ENCODE measurements at regions not wholly inside any gene's neighbourhood (a gene's known extent, or its start where the extent isn't known, plus 50 kb on each side); places are given as distances from the start of the nearest gene placed in this dataset.

DNA sequence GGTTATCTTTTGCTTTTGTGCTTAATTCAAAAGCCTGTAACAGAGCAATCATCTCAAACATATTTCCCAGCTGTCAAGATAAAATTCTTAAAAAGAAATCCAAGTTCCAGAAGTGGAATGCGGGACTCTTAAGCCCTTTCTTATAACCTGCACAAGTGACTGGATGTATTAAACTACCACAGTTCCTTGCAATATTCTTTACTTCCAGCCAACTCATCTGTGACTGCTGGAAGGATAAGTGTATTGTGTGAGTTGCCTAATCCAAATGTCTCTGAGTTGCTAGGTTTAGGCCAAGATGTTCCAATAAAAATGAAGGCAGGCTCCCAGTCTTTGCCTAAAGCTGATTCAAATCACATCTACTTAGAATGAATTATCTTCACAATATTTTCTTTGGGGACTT lies 159.2 kb upstream of the SLC24A2 start:
- Histone ChIP-seq H3K36me3 (ENCODE audit: insufficient read depth, low read length) (no peaks in the 10 kb centered on the region), H3K27me3 (ENCODE audit: control insufficient read depth in 1 of 2, insufficient read depth in 2 of 2, low read length in 2 of 2) (no peaks in the 10 kb centered on the region), H3K9me3 (ENCODE audit: control insufficient read depth in 1 of 2, insufficient read depth in 1 of 2, low read length in 2 of 2) (no peaks in the 10 kb centered on the region), H3K4me3 (ENCODE audit: low read length) (no peak overlapping the region), H3K4me1 (ENCODE audit: insufficient read depth, low read length) (no peaks in the 10 kb centered on the region), H3K27ac (ENCODE audit: low read depth in 1 of 2, low read length in 2 of 2) (no peak overlapping the region)
- no peak for DNase-seq
- no peak overlapping the region for H3K27ac Mint-ChIP-seq
- H3K27me3 Mint-ChIP-seq, result peaks cover 9% of the 10 kb centered on the region
- H3K4me3 Mint-ChIP-seq, result no peak overlapping the region
- no peaks in the 10 kb centered on the region for H3K36me3 Mint-ChIP-seq (ENCODE audit: low read depth)
- POLR2A ChIA-PET, result no interaction called here
- TF ChIP-seq, protein P1, sequence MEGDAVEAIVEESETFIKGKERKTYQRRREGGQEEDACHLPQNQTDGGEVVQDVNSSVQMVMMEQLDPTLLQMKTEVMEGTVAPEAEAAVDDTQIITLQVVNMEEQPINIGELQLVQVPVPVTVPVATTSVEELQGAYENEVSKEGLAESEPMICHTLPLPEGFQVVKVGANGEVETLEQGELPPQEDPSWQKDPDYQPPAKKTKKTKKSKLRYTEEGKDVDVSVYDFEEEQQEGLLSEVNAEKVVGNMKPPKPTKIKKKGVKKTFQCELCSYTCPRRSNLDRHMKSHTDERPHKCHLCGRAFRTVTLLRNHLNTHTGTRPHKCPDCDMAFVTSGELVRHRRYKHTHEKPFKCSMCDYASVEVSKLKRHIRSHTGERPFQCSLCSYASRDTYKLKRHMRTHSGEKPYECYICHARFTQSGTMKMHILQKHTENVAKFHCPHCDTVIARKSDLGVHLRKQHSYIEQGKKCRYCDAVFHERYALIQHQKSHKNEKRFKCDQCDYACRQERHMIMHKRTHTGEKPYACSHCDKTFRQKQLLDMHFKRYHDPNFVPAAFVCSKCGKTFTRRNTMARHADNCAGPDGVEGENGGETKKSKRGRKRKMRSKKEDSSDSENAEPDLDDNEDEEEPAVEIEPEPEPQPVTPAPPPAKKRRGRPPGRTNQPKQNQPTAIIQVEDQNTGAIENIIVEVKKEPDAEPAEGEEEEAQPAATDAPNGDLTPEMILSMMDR (IDR thresholded peaks at IDR 0.05), result no peak
- no peaks in the 10 kb centered on the region for H3K4me1 Mint-ChIP-seq (ENCODE audit: low read depth)
- CTCF ChIA-PET, result no interaction called here
- no peak for ATAC-seq (ENCODE audit: poor library complexity)
- H3K9me3 Mint-ChIP-seq, result no peaks in the 10 kb centered on the region
- intact Hi-C loops (cut with DNase I, micrococcal nuclease), result no loop called here

DNA sequence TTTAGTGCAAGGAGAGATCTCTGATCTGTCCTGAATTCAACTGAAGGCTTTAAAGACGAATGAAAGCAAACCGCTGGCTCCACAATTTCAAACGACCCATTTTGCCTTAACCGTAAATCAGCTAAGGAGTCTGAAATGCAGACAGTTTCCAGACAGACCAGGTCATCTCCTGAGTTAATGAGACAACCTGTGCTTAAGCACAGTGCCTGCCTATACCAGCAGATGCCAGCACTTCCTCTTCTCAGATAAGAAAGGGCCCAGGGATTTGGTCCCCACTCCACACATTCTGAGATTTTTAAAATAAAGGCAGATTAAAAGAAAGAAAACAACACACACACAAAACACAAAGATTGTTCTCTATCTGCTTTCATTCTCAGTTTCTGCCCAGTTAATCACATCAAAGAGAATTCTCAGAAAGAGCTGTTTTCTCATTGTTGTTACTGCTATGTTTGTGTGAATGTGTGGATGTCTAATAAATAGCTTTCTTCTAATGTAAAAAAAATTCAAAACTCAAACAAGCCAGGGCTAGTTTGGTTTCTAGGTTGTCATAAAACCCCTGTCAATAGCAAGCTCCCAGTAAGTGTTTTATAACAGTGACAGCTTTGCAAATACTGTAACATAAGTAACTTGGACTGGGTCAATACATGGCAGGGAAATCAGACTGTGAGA lies 157.7 kb upstream of the SLC24A2 start:
- Mint-ChIP-seq H3K4me1 (ENCODE audit: low read depth) (no peaks in the 10 kb centered on the region), H3K9me3 (no peaks in the 10 kb centered on the region), H3K4me3 (no peak overlapping the region), H3K27me3 (peaks cover 15% of the 10 kb centered on the region), H3K27ac (no peak overlapping the region), H3K36me3 (ENCODE audit: low read depth) (no peaks in the 10 kb centered on the region)
- TF ChIP-seq, protein P1 (IDR thresholded peaks at IDR 0.05), result peak; percentile 20
- DNase-seq, result peak in 3 of 14 experiments; percentile 14 to 28 (median 18)
- no peaks in the 10 kb centered on the region for H3K36me3 ChIP-seq (ENCODE audit: insufficient read depth, low read length)
- H3K4me1 ChIP-seq (ENCODE audit: insufficient read depth, low read length), result no peaks in the 10 kb centered on the region
- no peak for ATAC-seq (ENCODE audit: poor library complexity)
- intact Hi-C loops (cut with DNase I, micrococcal nuclease), result no loop called here
- no peak overlapping the region for H3K27ac ChIP-seq (ENCODE audit: low read depth in 1 of 2, low read length in 2 of 2)
- H3K4me3 ChIP-seq (ENCODE audit: low read length), result no peak overlapping the region
- H3K27me3 ChIP-seq (ENCODE audit: control insufficient read depth in 1 of 2, insufficient read depth in 2 of 2, low read length in 2 of 2), result no peaks in the 10 kb centered on the region
- CTCF ChIA-PET, result no interaction called here
- POLR2A ChIA-PET, result interaction anchor here (0.6 kb wide), 1 partner anchor 992 kb away, joined by 4 read pairs; no protein-coding TSS in a partner anchor
- H3K9me3 ChIP-seq (ENCODE audit: control insufficient read depth in 1 of 2, insufficient read depth in 1 of 2, low read length in 2 of 2), result no peaks in the 10 kb centered on the region

DNA sequence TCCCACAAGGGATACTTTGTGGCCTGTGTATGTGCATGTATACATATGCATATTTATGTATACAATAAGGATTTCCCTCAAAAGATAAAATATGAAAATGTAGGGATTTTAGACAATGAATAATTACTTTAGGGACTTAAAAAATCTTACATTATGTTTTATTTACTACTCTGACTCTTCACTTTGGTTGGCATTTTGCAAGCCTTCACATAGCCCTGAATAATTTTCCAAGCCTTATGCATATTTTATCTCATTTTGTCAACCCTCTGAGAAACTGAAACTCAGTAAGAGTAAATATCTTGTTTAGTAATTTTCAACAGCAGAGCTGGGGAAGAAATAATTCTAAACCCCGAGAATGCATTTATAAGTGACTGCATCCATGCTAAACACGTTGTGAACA lies 153.0 kb upstream of the SLC24A2 start:
- CTCF ChIA-PET, result no interaction called here
- Mint-ChIP-seq H3K27ac (no peak overlapping the region), H3K4me1 (ENCODE audit: low read depth) (no peaks in the 10 kb centered on the region), H3K4me3 (no peak overlapping the region), H3K36me3 (ENCODE audit: low read depth) (no peaks in the 10 kb centered on the region), H3K27me3 (peaks cover 15% of the 10 kb centered on the region), H3K9me3 (no peaks in the 10 kb centered on the region)
- DNase-seq (no peak), ATAC-seq (ENCODE audit: poor library complexity) (no peak)
- Histone ChIP-seq H3K4me1 (ENCODE audit: insufficient read depth, low read length) (no peaks in the 10 kb centered on the region), H3K9me3 (ENCODE audit: control insufficient read depth in 1 of 2, insufficient read depth in 1 of 2, low read length in 2 of 2) (no peaks in the 10 kb centered on the region), H3K27me3 (ENCODE audit: control insufficient read depth in 1 of 2, insufficient read depth in 2 of 2, low read length in 2 of 2) (no peaks in the 10 kb centered on the region), H3K27ac (ENCODE audit: low read depth in 1 of 2, low read length in 2 of 2) (no peak overlapping the region), H3K36me3 (ENCODE audit: insufficient read depth, low read length) (no peaks in the 10 kb centered on the region), H3K4me3 (ENCODE audit: low read length) (no peak overlapping the region)
- TF ChIP-seq, protein P1 (IDR thresholded peaks at IDR 0.05), result no peak
- POLR2A ChIA-PET, result no interaction called here
- intact Hi-C loops (cut with DNase I, micrococcal nuclease), result no loop called here
